ENCODE measurements at regions not wholly inside any gene's neighbourhood (a gene's known extent, or its start where the extent isn't known, plus 50 kb on each side); places are given as distances from the start of the nearest gene placed in this dataset.

DNA sequence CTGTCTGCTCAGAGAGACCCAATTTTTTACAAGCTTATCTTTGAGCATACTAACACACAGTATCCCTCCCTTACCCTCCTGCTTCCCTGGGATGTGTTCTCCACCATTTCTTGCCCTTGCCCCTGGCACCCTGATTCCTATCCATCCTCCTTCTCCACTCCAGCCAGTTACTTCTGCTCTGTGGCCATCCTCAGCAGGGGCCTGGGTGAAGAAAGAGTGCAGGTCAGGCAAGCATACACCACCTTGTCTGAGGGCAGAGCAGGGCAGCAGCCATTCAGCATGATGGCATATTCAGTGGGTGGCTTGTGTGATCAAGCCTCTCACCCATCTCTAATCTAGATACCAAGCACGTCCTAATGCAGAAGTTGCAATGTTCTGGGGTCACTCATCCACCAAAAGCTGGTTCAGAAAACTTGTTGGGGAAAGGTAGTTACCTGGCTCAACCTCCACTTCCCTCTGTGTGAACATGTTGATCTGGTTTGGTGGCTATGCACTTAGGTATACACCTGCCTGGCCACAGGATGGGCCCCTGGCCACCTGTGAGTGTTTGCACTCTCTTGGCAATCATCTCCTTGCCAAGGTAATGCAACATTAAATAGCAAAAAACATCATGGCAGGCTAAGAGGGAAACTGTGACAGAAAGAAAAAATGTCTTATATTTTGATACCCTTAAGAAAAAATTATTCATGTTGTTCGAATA lies 900.3 kb upstream of the MIR17HG start:
- H3K9me3 ChIP-seq, result no peaks in the 10 kb centered on the region
- intact Hi-C loops (cut with DNase I), result no loop called here

DNA sequence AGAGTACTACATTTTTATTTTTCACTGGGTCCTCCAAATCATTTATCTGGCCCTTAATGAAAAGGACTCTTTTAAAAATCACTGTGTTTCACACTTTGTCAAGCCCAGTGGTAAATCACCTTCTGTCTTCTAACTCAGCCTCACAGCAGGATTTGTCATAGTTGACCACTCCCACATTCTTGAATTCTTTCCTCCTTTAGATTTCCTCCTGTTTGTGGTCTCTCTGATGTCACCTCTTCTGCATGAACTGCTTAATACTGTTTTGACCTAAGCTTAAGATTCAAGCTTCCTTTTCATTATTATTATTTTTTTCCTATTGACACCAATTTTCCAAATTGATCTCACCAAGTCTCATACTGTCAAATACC lies 899.8 kb upstream of the MIR17HG start:
- Histone ChIP-seq H3K4me1 (peaks cover 0 to 3% of the 10 kb centered on the region in 2 donors), H3K4me3 (no peak overlapping the region), H3K36me3 (no peaks in the 10 kb centered on the region), H3K9me3 (no peaks in the 10 kb centered on the region), H3K27ac (no peak overlapping the region), H3K27me3 (no peaks in the 10 kb centered on the region)
- no peak for TF ChIP-seq CTCF (IDR thresholded peaks at IDR 0.05)
- intact Hi-C loops (cut with DNase I), result no loop called here
- DNase-seq (ENCODE audit: low spot score in 2 of 2), result no peak

More for the DNA sequence above, 900.3 kb upstream of the MIR17HG start:
- Histone ChIP-seq H3K27me3 (no peaks in the 10 kb centered on the region), H3K27ac (no peak overlapping the region), H3K4me3 (no peak overlapping the region), H3K4me1 (peaks cover 0 to 3% of the 10 kb centered on the region in 2 donors), H3K36me3 (no peaks in the 10 kb centered on the region)
- TF ChIP-seq CTCF (IDR thresholded peaks at IDR 0.05), result no peak
- no peak for DNase-seq (ENCODE audit: low spot score in 2 of 2)

DNA sequence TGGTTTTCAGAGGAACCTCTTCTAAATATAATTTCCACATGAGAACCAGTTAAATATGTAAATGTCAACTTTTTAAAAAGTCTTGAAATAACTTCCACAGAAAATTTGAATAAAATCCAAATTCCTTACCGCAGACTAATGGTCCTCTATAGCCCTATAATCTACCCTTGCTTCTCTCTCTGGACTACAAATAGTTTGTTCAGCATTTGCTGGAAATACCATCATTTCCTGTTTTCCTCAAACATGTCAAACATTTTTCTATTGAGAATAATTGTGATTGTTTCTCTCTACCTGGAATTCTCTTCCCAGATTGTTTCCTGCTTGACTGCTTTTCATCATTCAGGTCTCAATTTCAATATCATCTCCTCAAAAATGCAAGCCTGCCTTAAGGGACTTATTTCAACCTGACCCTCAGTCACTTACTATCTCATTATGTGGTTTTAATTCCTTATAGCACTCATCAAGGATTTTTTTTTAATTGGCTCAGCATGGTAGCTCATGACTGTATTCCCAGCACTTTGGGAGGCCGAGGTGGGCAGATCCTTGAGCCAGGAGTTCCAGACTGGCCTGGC lies 898.9 kb upstream of the MIR17HG start:
- H3K27ac ChIP-seq, result no peak overlapping the region
- intact Hi-C loops (cut with DNase I), result no loop called here
- H3K9me3 ChIP-seq, result no peaks in the 10 kb centered on the region
- TF ChIP-seq CTCF (IDR thresholded peaks at IDR 0.05), result no peak
- no peak overlapping the region for H3K4me3 ChIP-seq
- H3K36me3 ChIP-seq, result no peaks in the 10 kb centered on the region
- no peak for DNase-seq (ENCODE audit: low spot score in 2 of 2)
- H3K4me1 ChIP-seq, result peaks cover 0 to 3% of the 10 kb centered on the region in 2 donors
- H3K27me3 ChIP-seq, result no peaks in the 10 kb centered on the region

- H3K27ac ChIP-seq, result no peak overlapping the region
- H3K27me3 ChIP-seq, result no peaks in the 10 kb centered on the region
- no peak overlapping the region for H3K4me3 ChIP-seq
- no peak for TF ChIP-seq CTCF (IDR thresholded peaks at IDR 0.05)
- H3K4me1 ChIP-seq, result no peaks in the 10 kb centered on the region
- DNase-seq (ENCODE audit: low spot score in 2 of 2), result no peak
- no peaks in the 10 kb centered on the region for H3K9me3 ChIP-seq
- intact Hi-C loops (cut with DNase I), result no loop called here
- H3K36me3 ChIP-seq, result no peaks in the 10 kb centered on the region
These were observed 894.1 kb upstream of the MIR17HG start for GRCh38 chr13:90453342-90453741.

DNA sequence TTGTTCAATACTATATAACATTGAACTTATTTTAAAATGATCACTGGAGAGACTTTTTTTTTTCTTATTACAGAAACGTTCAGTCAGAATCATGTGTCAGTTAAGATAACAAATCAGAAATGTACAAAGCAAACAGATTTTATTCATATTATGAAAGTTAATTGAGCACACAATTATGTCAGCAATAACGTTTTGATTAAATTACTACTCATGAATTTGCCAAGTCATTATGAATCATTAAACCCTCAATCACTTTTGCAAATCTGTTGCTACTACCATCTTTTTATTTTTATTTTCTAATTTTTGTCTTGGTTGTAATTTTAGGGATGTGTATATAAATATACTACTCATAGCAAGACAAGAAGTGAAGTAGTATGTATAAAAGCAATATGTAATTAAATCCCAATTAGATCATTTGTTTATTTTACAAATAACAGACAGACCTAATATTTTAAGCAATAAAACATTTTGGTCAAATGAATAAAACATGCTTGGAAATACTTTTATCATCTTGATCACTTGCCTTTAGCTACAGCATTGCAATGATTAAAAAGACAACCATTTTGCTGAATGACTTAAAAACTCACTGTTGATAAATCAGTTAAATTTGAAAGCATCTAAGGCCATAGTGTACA lies 893.4 kb upstream of the MIR17HG start:
- TF ChIP-seq CTCF (IDR thresholded peaks at IDR 0.05), result no peak
- no peak for DNase-seq (ENCODE audit: low spot score in 2 of 2)
- Histone ChIP-seq H3K4me3 (no peak overlapping the region), H3K36me3 (no peaks in the 10 kb centered on the region), H3K27me3 (no peaks in the 10 kb centered on the region), H3K9me3 (no peaks in the 10 kb centered on the region), H3K27ac (no peak overlapping the region), H3K4me1 (no peaks in the 10 kb centered on the region)
- intact Hi-C loops (cut with DNase I), result no loop called here
